Breast epithelium (tissue), 4 donors: ENCODE measurements at regions not wholly inside any gene's neighbourhood (a gene's known extent, or its start where the extent isn't known, plus 50 kb on each side); places are given as distances from the start of the nearest gene placed in this dataset.

Source experiments
- DNase-seq, 2 donors: peaks; one replicate each; pipeline ENCODE4 v3.0.0-alpha.2; 2019; ENCODE audit warnings: low spot score in 2 of 2
- H3K27ac ChIP-seq, 2 donors: fragments of 200-600 bp; sonication (generic) in 1 of 2; one replicate each; pipeline ENCODE4 v1.5.1; 2016 to 2019; ENCODE audit warnings: mild to moderate bottlenecking in 1 of 2
- H3K27me3 ChIP-seq, 2 donors: fragments of 200-600 bp; sonication (generic) in 1 of 2; one replicate each; pipeline versions ENCODE4 v1.5.1 to v1.6.0; 2017 to 2019; ENCODE audit warnings: control low read depth in 1 of 2, mild to moderate bottlenecking in 1 of 2
- H3K36me3 ChIP-seq: fragments of 200-600 bp; one replicate; pipeline ENCODE4 v1.5.1; 2019
- H3K4me1 ChIP-seq, 2 donors: fragments of 200-600 bp; sonication (generic); one replicate each; pipeline ENCODE4 v1.5.1; 2016 to 2019; ENCODE audit warnings: control low read depth in 1 of 2
- H3K4me3 ChIP-seq, 3 donors: fragments of 200-600 bp; sonication (generic); 1 replicate in 2 of 3; 2 replicates in 1 of 3; pipeline ENCODE4 v1.5.1; 2016 to 2019; ENCODE audit warnings: mild to moderate bottlenecking in 3 of 3, moderate library complexity in 2 of 3
- H3K9me3 ChIP-seq, 2 donors: fragments of 200-600 bp; sonication (generic) in 1 of 2; one replicate each; pipeline ENCODE4 v1.5.1; 2016 to 2019; ENCODE audit warnings: control low read depth in 1 of 2
- CTCF ChIP-seq, 3 donors: fragments of 450-650 bp; IDR thresholded peaks; one replicate each; pipeline ENCODE4 v1.5.1; 2016 to 2017; ENCODE audit warnings: antibody characterized with exemption in 3 of 3, mild to moderate bottlenecking in 3 of 3, moderate library complexity in 3 of 3
- POLR2A ChIP-seq: fragments of 450-650 bp; IDR thresholded peaks from one replicate; pipeline ENCODE4 v1.6.1; 2016; ENCODE audit warnings: antibody characterized with exemption, mild to moderate bottlenecking, moderate library complexity
- POLR2AphosphoS5 ChIP-seq, 3 donors: sonication (generic); formaldehyde crosslinking; IDR thresholded peaks; one replicate each; pipeline ENCODE4 v1.6.1; 2017; ENCODE audit warnings: antibody characterized with exemption in 3 of 3
- intact Hi-C: fragments of 100-400 bp; cut with DNase I; formaldehyde crosslinking; loops from one replicate; pipeline ENCODE4 v1.15.1; 2023; ENCODE audit warnings: low total_unique reads

- H3K27me3 ChIP-seq, result no peaks in the 10 kb centered on the region
- H3K4me1 ChIP-seq, result no peaks in the 10 kb centered on the region
- TF ChIP-seq POLR2AphosphoS5 (IDR thresholded peaks at IDR 0.05) (no peak), POLR2A (no peak), CTCF (IDR thresholded peaks at IDR 0.05) (no peak)
- no peaks in the 10 kb centered on the region for H3K36me3 ChIP-seq
- intact Hi-C loops, result no loop called here
- H3K9me3 ChIP-seq, result no peaks in the 10 kb centered on the region
- no peak overlapping the region for H3K4me3 ChIP-seq
- DNase-seq, result no peak
- no peak overlapping the region for H3K27ac ChIP-seq
Measured at GRCh38 chr16:64321881-64322280, 800.0 kb downstream of the CDH11 start.

- no peak for TF ChIP-seq CTCF (IDR thresholded peaks at IDR 0.05)
- no peak for TF ChIP-seq POLR2A
- TF ChIP-seq POLR2AphosphoS5 (IDR thresholded peaks at IDR 0.05), result no peak
- Histone ChIP-seq H3K27ac (no peak overlapping the region), H3K4me3 (no peak overlapping the region), H3K27me3 (no peaks in the 10 kb centered on the region), H3K4me1 (no peaks in the 10 kb centered on the region), H3K36me3 (no peaks in the 10 kb centered on the region), H3K9me3 (no peaks in the 10 kb centered on the region)
- no peak for DNase-seq
- intact Hi-C loops, result no loop called here
Measured at GRCh38 chr16:64321066-64321465, 800.8 kb downstream of the CDH11 start.

DNA sequence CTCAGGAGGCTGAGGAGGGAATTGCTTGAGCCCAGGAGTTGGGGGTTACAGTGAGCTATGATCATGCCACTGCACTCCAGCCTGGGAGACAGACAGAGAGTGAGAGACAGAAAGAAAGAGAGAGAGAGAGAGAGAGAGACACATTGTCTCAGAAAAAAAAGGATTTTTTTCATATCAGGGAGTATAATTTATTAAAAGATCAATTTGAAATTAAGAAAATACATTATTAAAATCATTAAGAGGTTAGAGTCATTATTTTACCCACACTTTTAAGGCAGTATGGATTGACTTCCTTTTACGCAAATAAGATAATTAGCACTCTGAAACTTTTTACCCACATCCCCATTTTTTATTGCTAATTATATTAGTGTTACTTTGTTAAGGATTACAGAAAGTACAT is 804.3 kb downstream of the CDH11 start:
- no peak for DNase-seq
- Histone ChIP-seq H3K27ac (no peak overlapping the region), H3K27me3 (no peaks in the 10 kb centered on the region), H3K9me3 (no peaks in the 10 kb centered on the region), H3K36me3 (no peaks in the 10 kb centered on the region), H3K4me1 (no peaks in the 10 kb centered on the region), H3K4me3 (no peak overlapping the region)
- TF ChIP-seq POLR2A, result no peak
- intact Hi-C loops, result no loop called here

GRCh38 chr16:64313726-64314125 is 808.1 kb downstream of the CDH11 start:
- Histone ChIP-seq H3K9me3 (peaks cover 5 to 7% of the 10 kb centered on the region in 2 donors), H3K4me1 (no peaks in the 10 kb centered on the region), H3K36me3 (no peaks in the 10 kb centered on the region), H3K27ac (no peak overlapping the region), H3K4me3 (no peak overlapping the region), H3K27me3 (no peaks in the 10 kb centered on the region)
- DNase-seq, result no peak
- TF ChIP-seq CTCF (IDR thresholded peaks at IDR 0.05), result no peak
- intact Hi-C loops, result no loop called here

- Histone ChIP-seq H3K36me3 (no peaks in the 10 kb centered on the region), H3K27ac (no peak overlapping the region), H3K4me1 (no peaks in the 10 kb centered on the region), H3K27me3 (no peaks in the 10 kb centered on the region), H3K4me3 (no peak overlapping the region), H3K9me3 (peaks cover 5 to 7% of the 10 kb centered on the region in 2 donors)
- no peak for DNase-seq
- TF ChIP-seq POLR2A (no peak), CTCF (IDR thresholded peaks at IDR 0.05) (no peak), POLR2AphosphoS5 (IDR thresholded peaks at IDR 0.05) (no peak)
- intact Hi-C loops, result no loop called here
Measured at GRCh38 chr16:64312980-64313379, 808.9 kb downstream of the CDH11 start.

DNA sequence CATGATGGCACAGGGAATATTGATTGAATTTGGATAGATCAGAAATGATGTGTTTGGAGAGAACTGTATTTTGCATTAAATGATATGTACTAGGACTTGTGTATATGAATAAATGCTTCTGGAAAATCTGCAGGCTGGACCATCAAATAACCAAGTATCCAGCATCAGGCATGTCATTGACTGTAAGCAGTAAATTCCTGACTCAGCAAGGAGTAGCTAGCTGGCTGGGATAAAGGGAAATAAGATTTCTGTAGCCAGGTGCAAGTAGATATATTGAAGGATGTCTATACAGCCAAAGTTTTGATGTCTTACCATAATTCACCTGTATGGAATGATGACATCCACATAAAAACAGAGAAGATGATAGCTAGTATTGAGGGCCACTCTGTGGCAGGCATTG is 809.6 kb downstream of the CDH11 start:
- no peak for DNase-seq
- Histone ChIP-seq H3K4me1 (no peaks in the 10 kb centered on the region), H3K9me3 (peaks cover 5 to 7% of the 10 kb centered on the region in 2 donors), H3K27ac (no peak overlapping the region), H3K36me3 (no peaks in the 10 kb centered on the region), H3K27me3 (no peaks in the 10 kb centered on the region), H3K4me3 (no peak overlapping the region)
- TF ChIP-seq POLR2A, result no peak
- TF ChIP-seq POLR2AphosphoS5 (IDR thresholded peaks at IDR 0.05), result no peak
- no peak for TF ChIP-seq CTCF (IDR thresholded peaks at IDR 0.05)
- intact Hi-C loops, result no loop called here
